Heart right ventricle (tissue), 16 donors: ENCODE measurements at regions not wholly inside any gene's neighbourhood (a gene's known extent, or its start where the extent isn't known, plus 50 kb on each side); places are given as distances from the start of the nearest gene placed in this dataset.

Experiments used
- ATAC-seq, 8 donors: fragments of 200-7000 bp; cut with Tn5 transposase; one replicate each; pipeline ENCODE4 v1.9.1; 2020; ENCODE audit warnings: mild to moderate bottlenecking in 8 of 8, moderate library complexity in 8 of 8, moderate number of reproducible peaks in 1 of 8
- DNase-seq, 2 donors: peaks; one replicate each; pipeline ENCODE4 v3.0.0-alpha.2; 2020
- H3K27ac ChIP-seq, 10 donors: fragments of 200-600 bp; sonication (generic) in 2 of 10; one replicate each; pipeline versions ENCODE4 v1.5.0 to v1.8.0; 2020 to 2022; ENCODE audit warnings: mild to moderate bottlenecking in 3 of 10
- H3K27me3 ChIP-seq, 7 donors: fragments of 200-600 bp; one replicate each; pipeline ENCODE4 v1.8.0; 2021 to 2022; ENCODE audit warnings: mild to moderate bottlenecking in 2 of 7
- H3K36me3 ChIP-seq, 9 donors: fragments of 200-600 bp; sonication (generic) in 1 of 9; one replicate each; pipeline versions ENCODE4 v1.5.0 to v1.8.0; 2020 to 2022; ENCODE audit warnings: mild to moderate bottlenecking in 2 of 9
- H3K4me1 ChIP-seq, 9 donors: fragments of 200-600 bp; sonication (generic) in 1 of 9; one replicate each; pipeline versions ENCODE4 v1.5.0 to v1.8.0; 2020 to 2022; ENCODE audit warnings: mild to moderate bottlenecking in 4 of 9
- H3K4me3 ChIP-seq, 10 donors: fragments of 200-600 bp; sonication (generic) in 2 of 10; one replicate each; pipeline versions ENCODE4 v1.5.0 to v1.8.0; 2020 to 2022; ENCODE audit warnings: mild to moderate bottlenecking in 7 of 10, moderate library complexity in 2 of 10
- H3K9me3 ChIP-seq, 11 donors: fragments of 200-600 bp in 10 of 11; sonication (generic) in 2 of 11; one replicate each; pipeline versions ENCODE4 v1.5.0 to v1.8.0; 2013 to 2022; ENCODE audit warnings: mild to moderate bottlenecking in 2 of 11, control low read depth in 1 of 11, moderate library complexity in 1 of 11
- CTCF ChIP-seq, 9 donors: fragments of 200-600 bp; sonication (generic) in 2 of 9; IDR thresholded peaks; one replicate each; pipeline versions ENCODE4 v1.5.0 to v1.8.0; 2021 to 2022; ENCODE audit warnings: antibody characterized with exemption in 9 of 9, mild to moderate bottlenecking in 5 of 9, moderate library complexity in 1 of 9
- WGBS, 2 donors: extraction: QIAGEN DNeasy Blood & Tissue Kit; methylation state at CpG; one replicate each; pipeline ENCODE4 v1.1.7; 2013; ENCODE audit warnings: inconsistent platforms in 1 of 2; 5-methylcytosine and 5-hydroxymethylcytosine counted together
- intact Hi-C, 10 donors: fragments of 100-400 bp; cut with DNase I; formaldehyde crosslinking; loops; one replicate each; pipeline versions ENCODE4 v1.11.1 to v1.14.2; 2022
- donor health status: Arrhythmogenic right ventricular cardiomyopathy.
- donor health status: ischemic (EF 13 %, LVEDD 7.1; RV severe dilation, severe dysfunction).
- donor health status: healthy with polysubstance abuse.
- donor health status: DM: no; HTN: yes; CAD: no.
- donor health status: DM: no; HTN: no; CAD: no.
- donor health status: ischemic (EF 25% LVEDD 6.9; RV normal size, moderate dysfunction).
- donor health status: ischemic (EF 25% LVEDD 5.7; RV mildly dilated, moderate dysfunction).
- donor health status: healthy.
- donor health status: DM: yes; HTN: yes; CAD: no.
- donor health status: Ischemic cardiomyopathy.
- donor health status: ischemic (EF 35%, LVEDD 5.7; RV mildly dilated, moderate dysfunction).
- donor health status: nonischemic (EF 11% LVEDD 7.7; RV severe dilation, severe dysfunction).
- donor health status: DM: yes; HTN: yes; CAD: no.
- donor health status: PGD.
- donor health status: ischemic (EF 29% LVEDD 5.4; RV normal size, mild dysfunction).
- donor health status: nonischemic (EF 23%, LVEDD 6.1; RV moderate dilation, normal function).

GRCh38 chr6:40755046-40755681 is 168.0 kb upstream of the LRFN2 start:
- ATAC-seq (no peak), DNase-seq (no peak)
- 32 to 48% methylated on average over 20 of the region's 20 CpGs for whole genome bisulfite sequencing, 2 donors
- Histone ChIP-seq H3K27me3 (peaks cover 0 to 44% (median 35%) of the 10 kb centered on the region in 7 donors), H3K4me3 (no peak overlapping the region), H3K36me3 (no peaks in the 10 kb centered on the region), H3K4me1 (peaks cover 0 to 7% (median 0%) of the 10 kb centered on the region in 9 donors), H3K27ac (no peak overlapping the region), H3K9me3 (no peaks in the 10 kb centered on the region)
- TF ChIP-seq CTCF (IDR thresholded peaks at IDR 0.05): no peak
- intact Hi-C loops: no loop called here

DNA sequence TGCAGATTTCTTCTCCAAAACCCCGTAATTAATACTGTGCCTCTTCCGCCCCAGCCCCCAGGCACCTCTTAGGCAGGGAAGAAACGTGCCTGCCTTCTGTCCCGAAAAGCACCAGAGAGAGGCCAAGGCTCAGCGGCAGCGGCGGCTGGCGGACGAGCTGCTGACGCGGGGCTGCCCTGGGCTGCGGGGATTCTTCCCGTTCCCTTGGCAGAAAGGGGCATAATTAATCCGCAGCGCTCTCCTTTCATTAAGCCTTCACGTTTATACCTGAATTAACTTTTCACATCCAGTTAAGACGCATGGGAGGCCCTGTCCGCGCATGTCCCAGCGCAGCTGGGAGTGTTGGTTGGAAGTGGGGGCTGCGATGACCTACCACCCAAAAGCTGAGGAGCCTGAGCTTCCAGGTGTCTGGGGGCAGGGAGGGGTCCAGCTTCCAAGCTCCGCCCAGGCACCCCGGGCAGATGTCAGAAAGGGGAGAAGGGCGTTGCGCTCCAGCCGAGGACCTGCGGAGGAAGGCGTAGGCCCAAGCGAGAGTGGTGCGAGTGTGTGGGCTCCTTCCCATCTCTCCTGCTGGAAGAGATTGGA is 167.4 kb upstream of the LRFN2 start:
- H3K27me3 ChIP-seq: peaks cover 0 to 49% (median 39%) of the 10 kb centered on the region in 7 donors
- intact Hi-C loops: no loop called here
- ATAC-seq: no peak

DNA sequence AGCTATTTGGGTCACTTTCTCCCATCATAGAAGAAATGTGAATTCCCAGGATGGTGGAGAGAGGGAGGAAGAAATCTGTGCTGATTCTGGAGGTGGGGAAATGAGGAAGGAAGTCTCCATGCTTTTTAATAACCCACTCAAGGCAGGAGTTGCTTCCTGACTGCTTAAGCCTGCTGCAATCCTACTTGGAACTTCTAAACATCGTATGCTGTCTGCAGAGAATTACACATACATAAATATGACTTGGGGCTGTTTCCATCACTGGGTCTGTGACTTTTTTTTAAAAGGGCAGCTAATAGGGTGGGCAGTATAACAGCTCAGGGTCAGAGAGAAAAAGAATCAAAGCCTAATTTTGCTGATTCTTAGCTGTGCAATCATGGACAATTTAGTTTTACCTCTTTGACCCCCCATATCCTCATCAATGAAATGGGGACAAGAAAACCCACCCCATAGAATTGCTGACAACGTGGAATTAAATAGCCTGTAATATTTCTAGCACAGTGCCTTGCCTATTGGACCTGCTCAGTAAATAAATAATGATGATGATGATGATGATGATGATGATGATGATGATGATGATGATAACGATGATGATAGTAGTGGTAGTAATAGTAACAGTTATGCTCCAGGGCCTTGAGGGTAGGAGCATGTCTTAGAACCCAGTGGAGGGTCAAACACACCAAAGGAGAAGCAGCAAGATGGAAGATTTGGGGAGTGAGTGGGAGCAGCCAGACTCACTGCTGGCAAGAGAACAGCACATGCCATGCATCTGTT is 166.7 kb upstream of the LRFN2 start:
- Histone ChIP-seq H3K27ac (no peak overlapping the region), H3K36me3 (no peaks in the 10 kb centered on the region), H3K9me3 (no peaks in the 10 kb centered on the region), H3K4me1 (no peaks in the 10 kb centered on the region), H3K27me3 (peaks cover 0 to 53% (median 39%) of the 10 kb centered on the region in 7 donors), H3K4me3 (no peak overlapping the region)
- intact Hi-C loops: no loop called here
- DNase-seq (no peak), ATAC-seq (no peak)
- WGBS, 2 donors: 70 to 74% methylated on average over 3 of the region's 3 CpGs
- no peak for TF ChIP-seq CTCF (IDR thresholded peaks at IDR 0.05)

More for the DNA sequence above, 167.4 kb upstream of the LRFN2 start:
- no peaks in the 10 kb centered on the region for H3K9me3 ChIP-seq
- no peak overlapping the region for H3K27ac ChIP-seq
- no peak for TF ChIP-seq CTCF (IDR thresholded peaks at IDR 0.05)
- 48 to 50% methylated on average over 30 of the region's 30 CpGs for WGBS, 2 donors
- H3K4me1 ChIP-seq: peaks cover 0 to 4% (median 0%) of the 10 kb centered on the region in 9 donors
- H3K36me3 ChIP-seq: no peaks in the 10 kb centered on the region
- no peak for DNase-seq
- no peak overlapping the region for H3K4me3 ChIP-seq

- Histone ChIP-seq H3K27ac (no peak overlapping the region), H3K9me3 (no peaks in the 10 kb centered on the region), H3K4me3 (no peak overlapping the region), H3K4me1 (no peaks in the 10 kb centered on the region), H3K27me3 (peaks cover 0 to 48% (median 39%) of the 10 kb centered on the region in 7 donors), H3K36me3 (no peaks in the 10 kb centered on the region)
- ATAC-seq (no peak), DNase-seq (no peak)
- 86 to 88% methylated on average over 3 of the region's 3 CpGs for WGBS, 2 donors
- intact Hi-C loops: no loop called here
- no peak for TF ChIP-seq CTCF (IDR thresholded peaks at IDR 0.05)
These were observed 165.9 kb upstream of the LRFN2 start for GRCh38 chr6:40753048-40753447.
